WTC11 (cell line): ENCODE measurements at regions not wholly inside any gene's neighbourhood (a gene's known extent, or its start where the extent isn't known, plus 50 kb on each side); places are given as distances from the start of the nearest gene placed in this dataset.

Source experiments
- ATAC-seq: fragments of 200-7000 bp; cut with Tn5 transposase; 2 replicates; pipeline ENCODE4 v1.10.0; 2021; ENCODE audit warnings: mild to moderate bottlenecking, moderate library complexity
- CTCF ChIA-PET: fragments of 300-600 bp; sonication (Branson Sonifier 250); formaldehyde crosslinking; loops from one replicate; lab custom pipeline; 2021; ENCODE audit warnings: antibody characterized with exemption; lab: Charles Lee
- POLR2A ChIA-PET: fragments of 350-600 bp; sonication (Branson Sonifier 250); formaldehyde crosslinking; loops from one replicate; lab custom pipeline; 2021; ENCODE audit warnings: antibody characterized with exemption; lab: Charles Lee
- DNase-seq: peaks from one replicate; pipeline ENCODE4 v3.0.0; 2021; ENCODE audit warnings: low spot score
- H3K27ac Mint-ChIP-seq: 2 replicates; pipeline ENCODE4 v1.8.0; 2021; ENCODE audit warnings: mixed read lengths
- H3K27me3 Mint-ChIP-seq: 2 replicates; pipeline ENCODE4 v1.8.0; 2021; ENCODE audit warnings: low read depth, mild to moderate bottlenecking, moderate library complexity, mixed read lengths
- H3K36me3 Mint-ChIP-seq: 2 replicates; pipeline ENCODE4 v1.8.0; 2021; ENCODE audit warnings: mixed read lengths
- H3K4me1 Mint-ChIP-seq: 2 replicates; pipeline ENCODE4 v1.8.0; 2022; ENCODE audit warnings: mixed read lengths
- H3K4me3 Mint-ChIP-seq: 2 replicates; pipeline ENCODE4 v1.8.0; 2021; ENCODE audit warnings: mild to moderate bottlenecking, moderate library complexity, mixed read lengths
- H3K9me3 Mint-ChIP-seq: 2 replicates; pipeline ENCODE4 v1.8.0; 2021; ENCODE audit warnings: mixed read lengths
- ATF2 ChIP-seq: sonication (generic); formaldehyde crosslinking; IDR thresholded peaks from 2 replicates; pipeline ENCODE4 v1.8.1; 2022; ENCODE audit warnings: low read depth, missing genetic modification reagents, borderline replicate concordance
- ATF3 ChIP-seq: sonication (generic); formaldehyde crosslinking; conservative IDR thresholded peaks from 2 replicates; pipeline ENCODE4 v1.8.1; 2022; ENCODE audit warnings: mild to moderate bottlenecking, missing genetic modification reagents
- CTCF ChIP-seq: fragments of 200-600 bp; IDR thresholded peaks from 2 replicates; pipeline ENCODE4 v1.8.0; 2022; ENCODE audit warnings: antibody characterized with exemption
- E2F1 ChIP-seq: sonication (generic); formaldehyde crosslinking; IDR thresholded peaks from 2 replicates; pipeline ENCODE4 v1.8.0; 2022; ENCODE audit warnings: mild to moderate bottlenecking, missing genetic modification reagents
- E2F4 ChIP-seq: sonication (generic); formaldehyde crosslinking; IDR thresholded peaks from 2 replicates; pipeline ENCODE4 v1.8.1; 2022; ENCODE audit warnings: low read depth, mild to moderate bottlenecking, moderate library complexity, missing genetic modification reagents, borderline replicate concordance
- E2F5 ChIP-seq: sonication (generic); formaldehyde crosslinking; IDR thresholded peaks from 2 replicates; pipeline ENCODE4 v1.8.1; 2022; ENCODE audit warnings: mild to moderate bottlenecking, moderate library complexity, missing genetic modification reagents
- ELF4 ChIP-seq: sonication (generic); formaldehyde crosslinking; IDR thresholded peaks from 2 replicates; pipeline ENCODE4 v1.8.1; 2022; ENCODE audit warnings: low read depth, mild to moderate bottlenecking, moderate library complexity, missing genetic modification reagents
- ESRRA ChIP-seq: sonication (generic); formaldehyde crosslinking; IDR thresholded peaks from 2 replicates; pipeline ENCODE4 v1.8.1; 2022; ENCODE audit warnings: mild to moderate bottlenecking, missing genetic modification reagents, borderline replicate concordance
- FOXP4 ChIP-seq: sonication (generic); formaldehyde crosslinking; IDR thresholded peaks from 2 replicates; pipeline ENCODE4 v1.8.0; 2022; ENCODE audit warnings: mild to moderate bottlenecking, missing genetic modification reagents
- MYBL2 ChIP-seq: sonication (generic); formaldehyde crosslinking; IDR thresholded peaks from 2 replicates; pipeline ENCODE4 v1.8.1; 2023; ENCODE audit warnings: mild to moderate bottlenecking, moderate library complexity, missing genetic modification reagents
- NFATC4 ChIP-seq: fragments of 250-450 bp; sonication (Bioruptor Pico); IDR thresholded peaks from 2 replicates; pipeline ENCODE4 v1.9.0; 2021; ENCODE audit warnings: mild to moderate bottlenecking
- NFYB ChIP-seq: sonication (generic); formaldehyde crosslinking; conservative IDR thresholded peaks from 2 replicates; pipeline ENCODE4 v1.8.0; 2022; ENCODE audit warnings: low read depth, missing genetic modification reagents
- NR3C1 ChIP-seq: sonication (generic); formaldehyde crosslinking; conservative IDR thresholded peaks from 2 replicates; pipeline ENCODE4 v1.8.1; 2023; ENCODE audit warnings: low read depth, mild to moderate bottlenecking, missing genetic modification reagents
- OVOL2 ChIP-seq: fragments of 250-450 bp; sonication (Bioruptor Pico); IDR thresholded peaks from 2 replicates; pipeline ENCODE4 v1.9.0; 2021; ENCODE audit warnings: mild to moderate bottlenecking, borderline replicate concordance
- PRRX2 ChIP-seq: fragments of 250-450 bp; sonication (Bioruptor Pico); IDR thresholded peaks from 2 replicates; pipeline ENCODE4 v1.8.0; 2021; ENCODE audit warnings: mild to moderate bottlenecking
- RORB ChIP-seq: fragments of 250-450 bp; sonication (Bioruptor Pico); IDR thresholded peaks from 2 replicates; pipeline ENCODE4 v1.9.0; 2021; ENCODE audit warnings: mild to moderate bottlenecking
- SP1 ChIP-seq: sonication (generic); formaldehyde crosslinking; conservative IDR thresholded peaks from 2 replicates; pipeline ENCODE4 v1.8.1; 2022; ENCODE audit warnings: missing genetic modification reagents
- ZBTB43 ChIP-seq: sonication (generic); formaldehyde crosslinking; IDR thresholded peaks from 2 replicates; pipeline ENCODE4 v1.8.1; 2023; ENCODE audit warnings: mild to moderate bottlenecking, missing genetic modification reagents

GRCh38 chr4:4595252-4595651 is 53.4 kb upstream of the STX18 start (continued):
- TF ChIP-seq RORB (CRISPR knock-in tag) (no peak), SP1 (CRISPR knock-in tag) (no peak), NFYB (CRISPR knock-in tag) (no peak), ELF4 (CRISPR knock-in tag) (no peak)

- POLR2A ChIA-PET: no interaction called here
- CTCF ChIA-PET: interaction anchor here (0.5 to 0.6 kb wide), 3 partner anchors 20 to 1040 kb away, joined by 3 read pairs; no protein-coding TSS in a partner anchor
- DNase-seq (no peak), ATAC-seq (no peak)
- no peak for TF ChIP-seq E2F4
- TF ChIP-seq SP1 (CRISPR knock-in tag): no peak
- TF ChIP-seq CTCF: no peak
- TF ChIP-seq NFATC4 (CRISPR knock-in tag): no peak
- no peak for TF ChIP-seq ATF3 (CRISPR knock-in tag)
- Mint-ChIP-seq H3K4me3 (no peak overlapping the region), H3K4me1 (peaks cover 11% of the 10 kb centered on the region), H3K27ac (no peak overlapping the region), H3K27me3 (peaks cover 4% of the 10 kb centered on the region; the same call in 1 of the 2 replicates), H3K36me3 (peaks cover 46% of the 10 kb centered on the region), H3K9me3 (peaks cover 42% of the 10 kb centered on the region)
Observed at GRCh38 chr4:4594285-4594920, 52.6 kb upstream of the STX18 start.

- POLR2A ChIA-PET: no interaction called here
- TF ChIP-seq E2F5 (CRISPR knock-in tag) (no peak), ELF4 (CRISPR knock-in tag) (no peak), NR3C1 (CRISPR knock-in tag) (no peak), MYBL2 (CRISPR knock-in tag) (no peak), PRRX2 (CRISPR knock-in tag) (no peak)
- ATAC-seq (no peak), DNase-seq (no peak)
- peaks cover 46% of the 10 kb centered on the region for H3K36me3 Mint-ChIP-seq
- H3K4me3 Mint-ChIP-seq: no peak overlapping the region
- CTCF ChIA-PET: interaction anchor here (0.5 to 0.6 kb wide), 3 partner anchors 19 to 1041 kb away, joined by 3 read pairs; no protein-coding TSS in a partner anchor
- H3K4me1 Mint-ChIP-seq: peaks cover 11% of the 10 kb centered on the region
- peaks cover 4% of the 10 kb centered on the region; the same call in 1 of the 2 replicates for H3K27me3 Mint-ChIP-seq
- H3K27ac Mint-ChIP-seq: no peak overlapping the region
- H3K9me3 Mint-ChIP-seq: peaks cover 42% of the 10 kb centered on the region
Observed at GRCh38 chr4:4593596-4594284, 51.9 kb upstream of the STX18 start.

GRCh38 chr4:4592414-4592813 is 50.6 kb upstream of the STX18 start:
- Mint-ChIP-seq H3K27ac (no peak overlapping the region), H3K4me3 (no peak overlapping the region), H3K9me3 (peaks cover 47% of the 10 kb centered on the region), H3K4me1 (peaks cover 11% of the 10 kb centered on the region), H3K36me3 (peaks cover 47% of the 10 kb centered on the region), H3K27me3 (peaks cover 4% of the 10 kb centered on the region)
- DNase-seq: no peak
- ChIA-PET POLR2A (no interaction called here), CTCF (interaction anchor here (0.6 kb wide), 1 partner anchor 76 kb away, joined by 3 read pairs; no protein-coding TSS in a partner anchor)
- no peak for ATAC-seq
- no peak for TF ChIP-seq ESRRA (CRISPR knock-in tag)
- TF ChIP-seq ZBTB43 (CRISPR knock-in tag): no peak
- no peak for TF ChIP-seq SP1 (CRISPR knock-in tag)
- TF ChIP-seq E2F1 (CRISPR knock-in tag): no peak
- TF ChIP-seq OVOL2 (CRISPR knock-in tag): no peak
- TF ChIP-seq RORB (CRISPR knock-in tag): no peak
- no peak for TF ChIP-seq ATF2
- no peak for TF ChIP-seq FOXP4 (CRISPR knock-in tag)
